ENCODE measurements at regions not wholly inside any gene's neighbourhood (a gene's known extent, or its start where the extent isn't known, plus 50 kb on each side); places are given as distances from the start of the nearest gene placed in this dataset.

- no peak for DNase-seq
Observed at GRCh38 chr13:48892688-48893075, 83.0 kb upstream of the FNDC3A start.

GRCh38 chr13:48896312-48896711 lies 79.4 kb upstream of the FNDC3A start:
- DNase-seq: no peak

GRCh38 chr13:48901781-48902180 lies 73.9 kb upstream of the FNDC3A start:
- no peak for DNase-seq

DNA sequence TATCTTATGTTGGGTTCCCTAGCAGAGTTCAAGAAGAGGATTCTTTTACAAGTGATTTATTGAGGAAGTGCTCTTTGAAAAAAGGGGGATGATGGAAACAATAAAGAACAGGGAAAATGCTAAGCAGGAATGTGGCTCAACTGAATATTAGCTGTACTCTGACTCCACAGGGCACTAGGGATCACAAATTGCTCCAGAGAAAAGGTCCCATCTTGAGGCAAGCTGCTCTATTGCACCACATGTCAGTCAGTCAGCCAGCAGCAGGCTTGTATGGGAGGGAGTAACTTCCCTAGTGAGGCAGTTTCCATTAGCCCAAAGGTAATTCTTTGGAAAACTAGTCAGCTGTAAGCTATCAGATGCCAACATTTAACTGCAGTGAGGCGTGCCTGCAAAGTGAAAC lies 73.3 kb upstream of the FNDC3A start:
- DNase-seq: no peak

GRCh38 chr13:48904668-48905290 lies 70.9 kb upstream of the FNDC3A start:
- DNase-seq: no peak

- DNase-seq: no peak
Observed at GRCh38 chr13:48906200-48906599, 69.5 kb upstream of the FNDC3A start.

DNA sequence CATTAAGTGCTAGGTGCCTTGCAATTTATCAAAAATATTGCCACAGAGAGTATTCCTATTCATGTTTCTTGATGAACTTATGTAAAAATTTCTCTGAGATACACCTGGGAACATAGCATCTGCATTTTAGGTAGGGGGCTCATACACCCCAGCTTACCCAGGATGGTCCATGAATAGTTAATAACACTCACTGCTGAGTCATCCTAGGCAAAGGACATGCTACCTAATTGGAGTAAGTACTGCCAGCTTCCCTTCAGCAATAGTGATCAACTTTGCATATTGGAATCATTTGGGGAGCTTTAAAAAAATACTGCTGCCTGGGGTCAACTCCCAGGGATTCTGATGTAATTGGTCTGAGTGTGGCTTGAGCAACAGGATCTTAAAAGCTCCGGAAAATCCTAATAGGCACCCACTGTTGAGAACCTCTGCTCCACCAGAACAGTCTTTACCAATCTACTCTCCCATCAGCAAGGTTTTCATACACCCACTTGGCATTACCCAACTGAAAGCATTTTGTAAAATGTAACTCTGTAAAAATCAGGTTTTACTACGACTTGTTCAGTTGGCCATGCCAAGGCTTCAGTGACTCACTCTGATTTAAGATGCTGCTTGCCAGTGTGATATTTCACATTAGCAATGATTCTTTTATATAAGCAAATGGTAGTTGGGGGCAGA lies 67.2 kb upstream of the FNDC3A start:
- no peak for DNase-seq

DNA sequence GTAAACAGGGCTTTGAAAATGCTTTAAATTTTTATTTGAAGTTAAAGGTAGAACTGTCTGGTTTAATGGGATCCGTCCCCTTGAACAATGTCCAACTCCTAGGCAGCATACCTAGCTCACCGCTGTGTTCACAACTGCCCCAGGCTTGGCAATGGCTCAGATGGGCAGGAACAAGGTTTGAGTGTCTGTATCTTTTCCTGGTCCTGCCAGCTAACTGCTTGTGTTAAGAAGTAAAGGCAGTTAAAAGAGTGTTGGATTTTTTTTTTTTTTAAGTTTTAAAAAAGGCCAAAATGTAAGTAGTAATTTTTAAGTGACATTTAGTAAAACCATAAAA lies 66.7 kb upstream of the FNDC3A start:
- DNase-seq: no peak

DNA sequence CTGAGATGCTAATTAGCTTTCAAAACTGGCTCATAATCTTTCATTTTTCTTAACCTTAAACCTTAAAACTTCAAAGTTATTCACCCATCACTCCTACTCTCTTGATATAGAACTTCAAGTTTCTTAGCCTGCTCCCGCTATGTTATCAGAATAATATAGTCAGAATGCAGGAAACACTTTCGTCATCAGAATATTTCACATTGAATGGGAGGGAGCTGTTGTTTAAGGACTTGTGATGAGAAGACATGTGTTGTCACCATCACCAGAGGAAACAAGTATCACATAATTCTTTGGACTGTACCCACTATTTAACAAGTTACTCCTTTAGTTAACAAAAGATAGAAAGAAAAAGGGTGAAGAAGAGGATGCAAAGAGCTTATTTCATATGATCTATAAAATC lies 65.0 kb upstream of the FNDC3A start:
- no peak for DNase-seq

GRCh38 chr13:48919751-48920150 lies 56.0 kb upstream of the FNDC3A start:
- no peak for DNase-seq

DNA sequence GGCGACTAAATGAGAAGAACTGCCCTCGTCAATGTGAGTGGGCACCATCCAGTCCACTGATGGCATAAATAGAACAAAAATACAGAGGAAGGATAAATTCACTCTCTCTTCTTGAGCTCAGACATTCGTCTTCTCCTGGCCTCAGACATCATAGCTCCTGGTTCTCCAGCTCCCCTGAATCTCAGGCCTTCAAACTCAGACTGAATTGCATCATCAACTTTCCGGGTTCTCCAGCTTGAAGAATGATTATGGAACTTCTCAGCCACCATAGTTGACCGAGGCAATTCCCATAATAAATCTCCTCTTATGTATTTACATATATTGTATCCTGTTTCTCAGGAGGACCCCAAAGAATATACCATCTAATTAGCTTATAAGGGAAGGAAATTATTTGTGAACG lies 55.0 kb upstream of the FNDC3A start:
- no peak for DNase-seq

DNA sequence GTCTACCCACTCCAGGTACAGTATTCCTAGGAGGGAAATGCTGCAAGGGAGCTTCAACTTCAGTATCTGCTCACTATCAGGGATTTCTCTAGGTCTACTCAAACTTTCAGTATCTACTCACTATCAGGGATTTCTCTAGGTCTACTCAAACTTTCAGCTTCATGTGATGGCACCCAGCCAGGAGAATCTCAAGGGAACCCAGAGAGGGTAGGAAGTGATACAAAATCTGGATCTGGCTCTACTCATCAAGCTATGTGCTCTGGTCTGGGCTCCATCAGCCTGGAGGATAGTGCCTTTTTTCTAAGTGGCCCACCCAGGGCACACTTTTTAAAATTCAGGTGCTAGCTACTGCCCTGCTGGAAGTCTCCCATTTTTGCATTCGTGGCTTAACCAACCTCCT lies 52.3 kb upstream of the FNDC3A start:
- DNase-seq: no peak

DNA sequence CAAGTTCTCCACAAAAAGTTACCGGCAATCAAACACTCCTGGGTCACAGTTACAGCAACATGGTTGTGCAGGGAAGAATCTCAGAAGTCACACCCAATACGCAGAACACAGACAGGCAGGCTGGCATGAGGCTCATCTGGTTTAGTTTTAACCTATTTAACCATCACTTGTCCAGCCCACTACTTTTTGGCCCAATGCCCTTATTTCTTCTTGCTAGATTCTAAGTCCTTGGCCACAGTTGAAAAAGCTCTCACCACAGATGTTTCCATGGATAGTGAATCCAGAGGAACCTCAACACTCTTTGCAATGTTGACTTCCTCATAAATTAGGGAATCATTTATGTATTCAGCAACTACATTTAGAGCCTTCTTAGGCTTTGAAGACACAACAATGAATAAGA lies 50.7 kb upstream of the FNDC3A start:
- DNase-seq: no peak
